Dermis microvascular lymphatic vessel endothelial cell (primary cell): ENCODE measurements at regions not wholly inside any gene's neighbourhood (a gene's known extent, or its start where the extent isn't known, plus 50 kb on each side); places are given as distances from the start of the nearest gene placed in this dataset.

ENCODE experiments used
- DNase-seq, 2 donors: peaks; one replicate each; pipeline versions ENCODE4 v3.0.0 to v3.0.0-alpha.2; 2010; ENCODE audit warnings: low read depth in 2 of 2

GRCh38 chr15:62880278-62880677 is 162.3 kb upstream of the TPM1 start:
- peak in 1 of 2 donors; percentile 49 for DNase-seq

DNA sequence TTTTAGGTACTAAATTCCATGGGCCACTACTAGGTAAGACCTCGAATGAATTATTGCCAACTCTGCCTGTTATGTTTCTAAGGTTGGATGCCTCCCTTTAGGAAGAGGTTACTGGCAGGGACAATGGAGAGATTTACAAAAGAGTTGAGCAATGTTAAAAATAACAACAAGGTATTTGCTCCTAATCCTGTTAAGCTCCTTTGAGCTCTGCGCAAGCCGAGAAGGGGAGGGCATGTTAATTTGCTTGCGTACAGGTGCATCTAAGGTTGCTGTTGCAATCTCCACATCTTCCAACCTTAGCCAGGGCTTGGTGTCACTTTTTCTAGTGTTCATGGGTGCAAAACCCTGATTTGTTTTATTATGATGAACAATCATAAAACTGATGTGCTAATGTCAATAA is 161.5 kb upstream of the TPM1 start:
- DNase-seq: no peak

GRCh38 chr15:62883938-62884479 is 158.5 kb upstream of the TPM1 start:
- DNase-seq: no peak

DNA sequence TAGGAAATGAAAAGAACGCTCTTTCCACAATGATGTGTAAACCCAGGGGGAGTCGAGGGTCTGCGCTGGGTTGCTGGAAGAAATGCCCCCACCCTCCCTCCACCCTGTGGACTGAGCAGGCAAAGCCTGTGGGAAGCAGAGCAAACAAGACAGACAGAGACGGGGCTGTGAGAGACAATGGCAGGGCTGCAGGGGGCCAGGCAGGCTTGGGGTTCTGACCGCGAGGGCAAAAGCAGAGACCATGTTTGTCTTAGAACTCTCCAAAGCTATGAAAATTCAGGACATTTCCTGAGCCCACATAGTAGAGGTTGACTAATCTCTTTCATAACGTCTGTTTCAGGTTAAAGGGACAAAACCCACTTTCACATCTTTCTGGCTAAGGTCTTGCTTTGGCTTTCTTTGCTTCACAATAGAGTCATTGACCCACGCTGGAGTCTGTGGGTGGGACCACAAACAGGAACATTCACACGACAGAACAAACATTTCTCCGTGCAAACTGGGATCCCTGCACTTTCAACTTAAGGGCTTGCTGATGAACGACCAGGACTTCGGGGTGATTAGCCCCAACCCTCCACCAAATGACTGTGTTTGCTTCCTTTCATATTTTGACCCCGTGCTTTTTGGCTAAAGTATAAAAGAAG is 156.0 kb upstream of the TPM1 start:
- peak in 1 of 2 donors; percentile 20 for DNase-seq

- no peak for DNase-seq
Observed at GRCh38 chr15:62887113-62887570, 155.4 kb upstream of the TPM1 start.

DNA sequence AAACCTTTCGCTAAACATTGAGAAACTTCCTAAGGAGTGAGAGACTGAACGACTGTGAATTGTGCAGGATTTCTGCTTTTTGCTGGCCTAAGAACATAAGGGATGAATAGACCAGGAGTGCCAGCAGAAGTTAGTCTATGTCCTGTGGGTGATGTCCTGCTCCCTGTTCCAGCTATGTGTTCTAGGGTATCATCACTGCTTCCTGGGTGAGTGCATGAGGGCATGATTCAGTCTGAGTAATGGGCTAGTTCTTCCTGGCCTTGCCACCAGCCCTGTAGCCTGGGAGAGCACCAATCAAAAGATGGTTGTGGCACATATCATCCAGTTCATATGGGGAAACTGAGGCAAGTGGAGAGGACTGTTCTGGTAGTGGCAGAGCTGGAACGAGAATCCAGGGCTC is 153.9 kb upstream of the TPM1 start:
- no peak for DNase-seq

GRCh38 chr15:62889141-62889661 is 153.3 kb upstream of the TPM1 start:
- no peak for DNase-seq

GRCh38 chr15:62889734-62890505 is 152.6 kb upstream of the TPM1 start:
- DNase-seq: peak; percentile 30 to 90

- DNase-seq: peak in 1 of 2 donors; percentile 44
Observed at GRCh38 chr15:62894322-62895085, 148.0 kb upstream of the TPM1 start.

DNA sequence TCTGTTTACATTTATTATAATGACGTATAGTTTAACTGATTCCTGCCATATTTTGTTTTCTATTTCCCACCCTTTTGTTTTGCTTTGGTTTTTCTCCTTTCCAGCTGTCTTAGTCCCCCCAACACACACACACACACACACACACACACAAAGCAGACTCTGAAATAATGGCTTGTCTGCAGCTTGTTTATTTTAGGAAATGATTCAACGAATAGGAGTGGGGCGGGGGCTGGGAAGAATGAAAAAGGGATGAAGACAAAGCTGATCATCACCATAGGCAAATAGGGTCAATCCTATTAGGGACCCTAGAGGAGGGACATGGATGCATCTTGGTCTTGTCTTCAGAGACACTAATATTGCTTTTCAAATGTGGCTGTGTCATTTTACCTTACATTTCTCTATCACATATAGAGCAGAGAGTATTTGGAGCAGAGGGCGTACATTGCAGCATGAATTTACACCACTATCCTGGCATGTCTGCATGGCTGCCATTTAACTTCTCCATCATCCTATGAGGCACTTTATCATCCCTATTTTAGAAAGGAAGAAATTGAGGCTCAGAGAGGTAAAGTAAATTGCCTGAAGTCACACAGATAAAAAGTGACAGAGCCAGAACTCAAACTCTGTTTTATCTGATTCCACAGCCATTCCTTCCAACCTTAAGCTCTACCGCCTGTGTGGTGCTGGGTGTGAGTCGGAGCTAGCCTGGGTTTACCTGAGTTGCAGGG is 147.2 kb upstream of the TPM1 start:
- DNase-seq: peak; percentile 60 to 94

DNA sequence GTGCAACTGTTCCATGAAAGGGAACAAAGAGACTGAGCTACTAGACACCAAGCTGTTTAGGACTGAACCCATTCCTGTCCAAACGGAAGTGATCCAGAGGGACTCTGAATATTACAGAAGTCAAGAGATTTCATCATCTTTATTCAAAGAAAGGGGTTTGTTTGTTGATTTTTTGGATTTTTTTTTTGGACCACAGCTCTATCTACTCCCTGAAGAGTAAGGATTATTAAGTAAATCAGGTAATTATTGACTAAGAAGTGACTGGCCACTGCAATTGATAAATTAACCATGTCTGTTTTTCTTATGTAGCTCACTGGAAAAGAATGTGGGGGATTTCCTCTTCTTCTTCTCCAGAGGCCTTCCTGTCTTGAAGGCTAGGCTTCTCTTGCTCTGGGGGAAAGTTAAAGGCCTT is 146.6 kb upstream of the TPM1 start:
- DNase-seq: peak in 1 of 2 donors; percentile 83

- peak in 1 of 2 donors; percentile 41 for DNase-seq
Observed at GRCh38 chr15:62896380-62896866, 146.1 kb upstream of the TPM1 start.

DNA sequence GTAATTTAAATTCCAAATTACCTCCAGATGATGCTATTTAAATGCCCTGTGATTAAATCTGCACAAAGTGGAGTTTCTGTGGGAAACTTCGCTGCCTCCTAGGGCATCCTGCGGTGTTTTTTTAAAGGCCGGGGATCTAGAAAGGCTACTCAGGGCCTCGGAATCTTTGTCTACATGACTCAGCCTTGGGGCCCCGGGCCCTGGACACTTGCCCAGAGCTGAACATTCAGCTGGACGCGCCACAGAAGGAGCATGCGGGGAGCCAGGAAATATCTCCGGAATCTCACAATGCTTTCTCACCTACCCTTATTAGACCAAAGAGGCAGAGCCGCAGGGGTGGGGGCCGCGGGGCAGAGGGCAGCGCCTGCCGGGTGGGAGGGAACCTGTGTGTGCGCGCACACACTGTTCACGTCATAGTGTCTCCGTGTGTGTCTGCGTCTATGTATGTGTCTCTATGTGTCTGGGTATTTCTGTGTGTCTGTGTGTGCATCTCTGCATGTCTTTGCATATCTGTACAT is 145.5 kb upstream of the TPM1 start:
- peak; percentile 49 to 99 for DNase-seq

GRCh38 chr15:62897634-62898033 is 144.9 kb upstream of the TPM1 start:
- no peak for DNase-seq

GRCh38 chr15:62899090-62899493 is 143.5 kb upstream of the TPM1 start:
- DNase-seq: no peak

- DNase-seq: peak in 1 of 2 donors; percentile 16
Observed at GRCh38 chr15:62900071-62900802, 142.3 kb upstream of the TPM1 start.

GRCh38 chr15:62901087-62901486 is 141.5 kb upstream of the TPM1 start:
- no peak for DNase-seq

DNA sequence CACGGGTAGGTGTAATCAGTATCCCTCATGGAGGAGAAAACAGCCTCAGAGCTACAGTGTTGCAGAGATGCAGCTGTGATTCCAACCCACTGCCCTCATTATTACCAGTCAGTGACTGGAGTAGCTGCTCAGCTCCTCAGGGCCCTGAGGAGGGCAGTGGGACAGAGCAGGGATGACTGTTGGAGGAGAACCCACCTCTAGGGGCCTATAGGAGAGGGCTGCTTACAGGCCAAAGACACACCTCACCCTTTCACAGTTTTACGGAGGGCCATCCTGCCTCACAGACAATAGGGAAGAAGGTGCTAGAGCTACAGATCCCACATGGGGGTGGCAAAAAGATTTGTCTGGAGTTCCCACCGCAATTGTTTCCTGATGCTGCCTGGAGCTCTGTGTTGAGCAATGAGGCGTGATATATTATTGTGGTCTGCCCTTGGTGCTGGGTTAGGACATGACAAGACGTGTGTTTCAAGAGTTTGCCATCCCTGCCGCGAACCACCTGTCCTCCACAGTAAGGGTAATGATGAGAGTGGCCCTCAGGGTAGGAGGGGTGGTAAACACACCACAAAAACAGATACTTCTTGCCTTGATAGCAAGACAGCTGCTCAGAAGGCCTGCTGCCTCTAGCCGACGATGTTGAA is 140.5 kb upstream of the TPM1 start:
- no peak for DNase-seq

DNA sequence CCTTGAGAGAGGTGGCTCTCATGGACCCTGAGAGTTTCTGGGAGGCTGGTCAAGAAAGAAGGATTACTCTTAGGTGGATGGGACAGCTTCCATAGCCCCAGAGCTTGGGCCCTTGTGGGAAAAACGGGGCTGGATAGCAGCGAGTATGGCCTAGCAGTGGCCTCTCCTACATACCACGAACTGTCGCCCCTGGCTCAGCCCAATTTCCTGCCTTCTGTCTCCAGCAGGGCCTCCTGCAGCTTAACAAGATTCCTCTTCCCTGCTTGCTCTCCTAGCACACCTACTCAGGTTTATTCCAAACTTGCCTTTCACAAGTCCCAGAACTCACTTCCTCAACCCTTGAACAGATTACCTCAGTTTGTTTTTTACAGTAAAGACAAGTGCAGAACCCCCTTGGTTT is 139.7 kb upstream of the TPM1 start:
- no peak for DNase-seq
